Erythroblast (primary cell): ENCODE measurements at regions not wholly inside any gene's neighbourhood (a gene's known extent, or its start where the extent isn't known, plus 50 kb on each side); places are given as distances from the start of the nearest gene placed in this dataset.

Experiments used
- GATA1 ChIP-seq: IDR thresholded peaks from 2 replicates; pipeline ENCODE4 v1.6.1; 2011; ENCODE audit warnings: low read depth, mild to moderate bottlenecking, control low read depth, low read length, moderate library complexity
- POLR2A ChIP-seq: IDR thresholded peaks from 2 replicates; pipeline ENCODE4 v1.6.1; 2011; ENCODE audit warnings: mild to moderate bottlenecking, low read length

- no peak for TF ChIP-seq POLR2A
- TF ChIP-seq GATA1 = no peak
These were observed 404.4 kb downstream of the TRIB2 start for GRCh38 chr2:13121096-13121495.
